Upper lobe of right lung (tissue), 1 donor: ENCODE measurements at regions not wholly inside any gene's neighbourhood (a gene's known extent, or its start where the extent isn't known, plus 50 kb on each side); places are given as distances from the start of the nearest gene placed in this dataset.
A peak's percentile ranks its signal among the peaks of the same experiment; 100 is the strongest.

Experiments used
- ATAC-seq: fragments of 200-7000 bp; cut with Tn5 transposase; one replicate; pipeline ENCODE4 v1.9.1; 2020; ENCODE audit warnings: mild to moderate bottlenecking, moderate library complexity
- DNase-seq: peaks from one replicate; pipeline ENCODE4 v3.0.0-alpha.2; 2020
- H3K27ac ChIP-seq: fragments of 200-600 bp; one replicate; pipeline ENCODE4 v1.8.0; 2022
- H3K27me3 ChIP-seq: fragments of 200-600 bp; one replicate; pipeline ENCODE4 v1.8.0; 2022; ENCODE audit warnings: mild to moderate bottlenecking
- H3K36me3 ChIP-seq: fragments of 200-600 bp; one replicate; pipeline ENCODE4 v1.8.0; 2022
- H3K4me1 ChIP-seq: fragments of 200-600 bp; one replicate; pipeline ENCODE4 v1.8.0; 2022
- H3K4me3 ChIP-seq: fragments of 200-600 bp; one replicate; pipeline ENCODE4 v1.8.0; 2022; ENCODE audit warnings: mild to moderate bottlenecking
- H3K9me3 ChIP-seq: fragments of 200-600 bp; one replicate; pipeline ENCODE4 v1.8.0; 2022
- CTCF ChIP-seq: fragments of 200-600 bp; IDR thresholded peaks from one replicate; pipeline ENCODE4 v1.8.0; 2022; ENCODE audit warnings: antibody characterized with exemption
- intact Hi-C: fragments of 100-400 bp; cut with DNase I; formaldehyde crosslinking; loops from one replicate; pipeline ENCODE4 v1.11.0; 2022
- donor health status: DM: no; HTN: yes; CAD: no; lungs with severe emphysema.

- no peaks in the 10 kb centered on the region for H3K4me1 ChIP-seq
- H3K4me3 ChIP-seq = no peak overlapping the region
- H3K9me3 ChIP-seq = no peaks in the 10 kb centered on the region
- no peak overlapping the region for H3K27ac ChIP-seq
- DNase-seq (no peak), ATAC-seq (peak; percentile 70)
- no peaks in the 10 kb centered on the region for H3K36me3 ChIP-seq
- H3K27me3 ChIP-seq = no peaks in the 10 kb centered on the region
- TF ChIP-seq CTCF = no peak
- intact Hi-C loops = no loop called here
Observed at GRCh38 chr12:76611533-76611932, 52.0 kb upstream of the OSBPL8 start.

DNA sequence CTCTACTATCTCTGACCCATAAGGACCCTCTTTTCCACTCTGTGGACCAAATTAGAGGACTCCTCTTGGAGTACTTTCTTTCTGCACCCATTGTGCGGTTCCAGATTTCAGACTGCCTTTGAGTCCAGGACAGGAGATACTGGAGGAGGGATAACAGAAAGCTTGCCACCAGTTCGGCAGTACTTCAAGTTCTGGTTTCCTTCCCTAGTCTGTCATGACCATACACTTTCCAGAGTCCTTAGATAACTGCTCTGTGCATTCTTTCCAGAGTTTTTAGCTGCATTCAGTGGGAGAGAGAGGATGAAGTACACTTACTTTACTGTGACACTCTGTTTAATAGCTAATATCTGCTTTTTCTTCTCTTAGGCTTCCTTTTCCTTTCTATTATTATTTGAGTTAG lies 54.8 kb upstream of the OSBPL8 start:
- intact Hi-C loops = no loop called here
- no peak overlapping the region for H3K27ac ChIP-seq
- ATAC-seq (no peak), DNase-seq (no peak)
- no peak overlapping the region for H3K4me3 ChIP-seq
- no peaks in the 10 kb centered on the region for H3K9me3 ChIP-seq
- no peaks in the 10 kb centered on the region for H3K4me1 ChIP-seq
- no peak for TF ChIP-seq CTCF
- no peaks in the 10 kb centered on the region for H3K27me3 ChIP-seq
- no peaks in the 10 kb centered on the region for H3K36me3 ChIP-seq

- Histone ChIP-seq H3K27me3 (no peaks in the 10 kb centered on the region), H3K9me3 (no peaks in the 10 kb centered on the region), H3K36me3 (no peaks in the 10 kb centered on the region), H3K4me1 (peaks cover 3% of the 10 kb centered on the region), H3K4me3 (no peak overlapping the region), H3K27ac (no peak overlapping the region)
- no peak for TF ChIP-seq CTCF
- intact Hi-C loops = no loop called here
- DNase-seq = no peak
- ATAC-seq = no peak
Observed at GRCh38 chr12:76618031-76618430, 58.5 kb upstream of the OSBPL8 start.

- DNase-seq (no peak), ATAC-seq (peak; percentile 96)
- Histone ChIP-seq H3K27ac (no peak overlapping the region), H3K36me3 (no peaks in the 10 kb centered on the region), H3K4me3 (no peak overlapping the region), H3K27me3 (no peaks in the 10 kb centered on the region), H3K4me1 (peaks cover 3% of the 10 kb centered on the region), H3K9me3 (no peaks in the 10 kb centered on the region)
- TF ChIP-seq CTCF = peak; percentile 97
- intact Hi-C loops = loop anchor here (5.0 kb wide), 1 partner anchor 171 kb away; no protein-coding TSS in a partner anchor
Observed at GRCh38 chr12:76621582-76622024, 62.0 kb upstream of the OSBPL8 start.

- Histone ChIP-seq H3K4me3 (no peak overlapping the region), H3K4me1 (peaks cover 3% of the 10 kb centered on the region), H3K27me3 (no peaks in the 10 kb centered on the region), H3K36me3 (no peaks in the 10 kb centered on the region), H3K9me3 (no peaks in the 10 kb centered on the region), H3K27ac (no peak overlapping the region)
- no peak for DNase-seq
- no peak for TF ChIP-seq CTCF
- intact Hi-C loops = loop anchor here (5.0 kb wide), 1 partner anchor 170 kb away; no protein-coding TSS in a partner anchor
- no peak for ATAC-seq
Observed at GRCh38 chr12:76622351-76622750, 62.8 kb upstream of the OSBPL8 start.

- Histone ChIP-seq H3K9me3 (no peaks in the 10 kb centered on the region), H3K27ac (no peak overlapping the region), H3K36me3 (no peaks in the 10 kb centered on the region), H3K4me1 (peaks cover 3% of the 10 kb centered on the region), H3K27me3 (no peaks in the 10 kb centered on the region), H3K4me3 (no peak overlapping the region)
- intact Hi-C loops = loop anchor here (5.0 kb wide), 1 partner anchor 169 kb away; no protein-coding TSS in a partner anchor
- no peak for DNase-seq
- no peak for TF ChIP-seq CTCF
- no peak for ATAC-seq
Observed at GRCh38 chr12:76622915-76623314, 63.3 kb upstream of the OSBPL8 start.
